Cardiac septum (tissue), 1 donor: ENCODE measurements at regions not wholly inside any gene's neighbourhood (a gene's known extent, or its start where the extent isn't known, plus 50 kb on each side); places are given as distances from the start of the nearest gene placed in this dataset.
"Not testable (repeated sequence)": the region's sequence is repeated elsewhere in the genome, so short reads cannot be mapped to it uniquely, and the experiment has no call there.

Experiments
- DNase-seq: peaks from one replicate; pipeline ENCODE4 v3.0.0-alpha.2; 2020; ENCODE audit warnings: low spot score
- intact Hi-C: fragments of 100-400 bp; cut with DNase I; formaldehyde crosslinking; loops from one replicate; pipeline ENCODE4 v1.14.0; 2022
- donor health status: DM: no; HTN: no; CAD: no.

DNA sequence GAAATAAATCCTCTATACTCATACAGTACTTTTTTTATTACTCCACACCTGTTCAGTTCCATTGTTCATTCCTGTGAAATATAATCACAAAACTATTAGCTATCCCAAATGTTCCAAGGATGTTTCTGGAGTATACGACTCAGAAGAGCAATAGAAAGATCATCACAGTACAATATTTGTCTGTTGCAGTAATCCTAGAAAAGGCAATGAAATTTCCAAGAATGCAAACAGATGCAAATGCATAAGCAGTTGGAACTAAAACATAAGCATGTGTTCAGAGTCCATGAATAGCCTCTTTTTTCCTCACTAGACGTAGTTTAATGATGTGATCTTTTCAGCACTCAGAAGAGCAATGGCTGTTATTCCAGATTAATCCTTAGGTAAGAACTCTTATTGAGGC lies 55.2 kb downstream of the RTL3 start:
- no peak for DNase-seq
- intact Hi-C loops: no loop called here

DNA sequence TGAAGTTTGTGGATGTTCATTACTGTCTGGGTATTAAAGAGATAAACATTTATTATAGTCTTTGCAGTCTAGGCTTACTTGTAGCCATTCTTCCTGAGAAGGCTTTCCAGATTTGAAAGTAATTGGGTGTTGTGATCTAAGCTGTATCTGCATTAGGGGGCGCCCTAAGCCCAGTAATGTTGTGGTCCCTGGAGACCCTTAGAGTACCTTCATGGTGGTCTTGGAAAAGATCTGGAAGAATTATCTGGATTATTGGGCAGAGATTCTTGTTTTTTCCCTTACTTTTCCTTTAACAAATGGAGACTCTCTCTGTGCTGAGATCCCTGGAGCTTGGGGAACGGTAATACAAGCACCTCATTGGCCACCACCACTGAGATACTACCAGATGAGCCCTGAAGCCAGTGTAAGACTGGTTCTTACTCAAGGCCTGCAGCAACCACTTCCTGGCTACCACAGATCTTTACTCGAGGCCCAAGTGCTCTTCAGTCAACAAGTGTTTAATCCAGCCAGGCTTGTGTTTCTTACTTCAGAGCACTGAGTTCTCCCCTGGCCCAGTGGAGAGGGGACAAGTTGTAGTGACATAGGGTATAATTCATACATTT lies 63.1 kb downstream of the RTL3 start:
- intact Hi-C loops: no loop called here
- DNase-seq: no peak

DNA sequence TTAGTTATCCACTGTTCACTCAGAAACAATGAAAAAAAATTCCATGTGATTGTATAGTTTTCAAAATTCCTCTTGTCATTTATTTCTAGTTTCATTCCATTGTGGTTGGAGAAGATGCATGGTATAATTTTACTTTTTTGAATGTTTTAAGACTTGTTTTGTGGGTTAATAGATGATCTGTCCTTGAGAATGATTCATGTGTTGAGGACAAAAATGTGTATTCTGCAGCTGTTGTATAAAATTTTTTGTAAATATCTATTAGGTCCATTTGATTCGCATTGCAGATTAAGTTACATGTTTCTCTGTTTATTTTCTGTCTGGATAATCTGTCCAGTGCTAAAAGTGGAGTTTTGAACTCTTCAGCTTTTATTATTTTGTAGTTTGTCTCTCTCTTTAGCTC lies 65.4 kb downstream of the RTL3 start:
- DNase-seq: no peak
- intact Hi-C loops: no loop called here

DNA sequence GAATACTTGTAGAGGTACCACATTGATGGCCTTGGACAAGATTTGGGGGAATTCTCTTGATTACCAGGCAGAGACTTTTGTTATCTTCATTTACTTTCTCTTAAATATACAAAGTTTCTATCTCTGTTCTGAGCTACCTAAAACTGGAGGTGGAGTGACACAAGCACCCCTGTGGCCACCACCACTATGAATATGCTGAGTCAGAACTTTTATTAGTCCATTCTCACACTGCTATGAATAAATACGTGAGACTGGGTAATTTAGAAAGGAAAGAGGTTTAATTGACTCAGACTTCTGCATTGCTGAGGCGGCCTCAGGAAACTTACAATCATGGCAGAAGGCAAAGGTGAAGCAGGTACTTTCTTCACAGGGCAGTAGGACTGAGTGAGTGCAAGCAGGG lies 67.1 kb downstream of the RTL3 start:
- no peak for DNase-seq
- intact Hi-C loops: no loop called here

DNA sequence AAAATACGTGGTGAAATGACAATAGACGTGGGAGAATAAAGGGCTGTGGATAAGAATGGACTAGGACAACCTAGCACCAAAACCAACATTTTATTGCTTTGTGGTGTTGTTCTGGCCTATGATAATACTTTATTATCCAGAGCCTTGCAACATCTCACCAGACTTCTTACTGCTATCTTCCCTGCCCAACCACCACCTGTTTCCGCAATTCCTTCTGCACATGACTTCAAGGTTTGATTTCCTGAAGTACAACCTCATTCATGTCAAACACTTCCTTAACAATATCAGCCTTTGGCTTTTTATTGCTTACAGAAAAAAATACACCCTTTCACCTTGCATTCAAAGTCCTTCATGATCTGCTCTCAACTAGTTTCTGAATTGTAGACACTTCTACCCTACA lies 84.8 kb downstream of the RTL3 start:
- no peak for DNase-seq
- intact Hi-C loops: no loop called here

DNA sequence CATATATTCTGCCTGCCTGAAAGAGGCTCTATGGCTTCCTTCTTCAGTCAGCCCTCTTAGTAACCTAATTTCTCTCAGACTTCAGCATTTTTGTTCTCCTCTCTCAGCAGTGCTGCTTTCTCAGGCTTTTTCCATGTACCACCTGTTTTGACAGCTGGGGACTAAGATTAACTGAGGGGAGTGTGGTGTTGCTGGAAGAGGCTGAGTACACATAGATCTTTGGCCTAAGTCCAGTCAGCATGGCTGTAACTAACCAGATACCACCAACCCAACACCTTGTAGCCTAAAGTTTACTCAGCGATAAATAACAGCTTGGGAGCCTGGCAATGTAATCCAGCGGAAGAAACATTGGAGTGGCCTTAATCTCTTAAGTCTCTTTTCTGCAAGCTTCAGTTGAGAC lies 85.5 kb downstream of the RTL3 start:
- no peak for DNase-seq
- intact Hi-C loops: no loop called here

DNA sequence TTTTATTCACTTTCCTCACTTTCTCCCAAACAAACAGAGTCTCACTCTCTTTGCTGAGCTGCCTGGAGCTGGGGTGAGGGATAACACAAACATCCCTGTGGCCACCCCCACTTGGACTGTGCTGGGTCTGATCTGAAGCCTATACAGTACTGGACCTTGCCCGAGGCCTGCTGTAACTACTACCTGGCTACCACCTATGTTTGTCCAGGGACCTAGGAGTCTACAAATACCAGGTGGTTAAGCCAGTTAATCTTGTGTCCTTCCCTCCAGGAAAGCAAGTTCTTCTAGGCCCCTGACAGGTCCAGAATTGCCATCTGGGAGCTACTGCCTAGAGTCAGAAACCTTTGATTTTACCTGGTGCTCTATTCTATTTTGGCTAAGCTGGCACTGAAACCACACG lies 87.3 kb downstream of the RTL3 start:
- intact Hi-C loops: no loop called here
- DNase-seq: no peak

DNA sequence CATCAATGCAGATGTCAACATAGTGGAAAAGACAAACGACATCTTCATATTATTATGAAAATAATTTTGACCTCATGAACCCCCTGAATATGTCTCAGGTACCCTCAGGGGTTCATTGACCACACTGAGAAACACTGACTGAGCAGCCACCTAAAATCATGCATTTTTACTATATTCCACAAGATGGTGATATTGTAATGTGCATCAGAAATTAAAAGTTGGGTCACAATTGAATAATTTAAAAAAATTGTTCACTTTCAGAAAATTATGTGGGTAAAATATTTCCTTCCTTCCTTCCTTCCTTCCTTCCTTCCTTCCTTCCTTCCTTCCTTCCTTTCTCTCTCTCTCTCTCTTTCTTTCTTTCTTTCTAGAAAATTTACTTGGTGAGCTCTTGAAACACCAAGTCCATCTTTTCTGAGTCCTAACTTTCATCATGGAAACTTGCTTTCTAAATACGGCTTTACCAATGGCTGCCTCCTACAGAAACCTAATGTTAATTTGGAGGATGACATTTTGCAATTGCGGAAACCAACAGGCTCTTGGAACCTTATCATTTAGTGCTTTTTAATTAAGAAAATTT lies 103.6 kb downstream of the RTL3 start:
- DNase-seq: no peak
- intact Hi-C loops: loop anchor here (2.0 to 10.0 kb wide), 4 partner anchors 329 to 859 kb away; no protein-coding TSS in a partner anchor

DNA sequence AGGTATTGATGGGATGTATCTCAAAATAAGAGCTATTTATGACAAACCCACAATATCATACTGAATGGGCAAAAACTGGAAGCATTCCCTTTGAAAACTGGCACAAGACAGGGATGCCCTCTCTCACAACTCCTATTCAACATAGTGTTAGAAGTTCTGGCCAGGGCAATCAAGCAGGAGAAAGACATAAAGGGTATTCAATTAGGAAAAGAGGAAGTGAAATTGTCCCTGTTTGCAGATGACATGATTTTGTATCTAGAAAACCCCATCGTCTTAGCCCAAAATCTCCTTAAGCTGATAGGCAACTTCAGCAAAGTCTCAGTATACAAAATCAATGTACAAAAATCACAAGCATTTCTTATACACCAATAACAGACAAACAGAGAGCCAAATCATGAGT lies 106.5 kb downstream of the RTL3 start:
- DNase-seq: not testable (repeated sequence)
- intact Hi-C loops: loop anchor here (10.0 kb wide), 3 partner anchors 332 to 862 kb away; no protein-coding TSS in a partner anchor

DNA sequence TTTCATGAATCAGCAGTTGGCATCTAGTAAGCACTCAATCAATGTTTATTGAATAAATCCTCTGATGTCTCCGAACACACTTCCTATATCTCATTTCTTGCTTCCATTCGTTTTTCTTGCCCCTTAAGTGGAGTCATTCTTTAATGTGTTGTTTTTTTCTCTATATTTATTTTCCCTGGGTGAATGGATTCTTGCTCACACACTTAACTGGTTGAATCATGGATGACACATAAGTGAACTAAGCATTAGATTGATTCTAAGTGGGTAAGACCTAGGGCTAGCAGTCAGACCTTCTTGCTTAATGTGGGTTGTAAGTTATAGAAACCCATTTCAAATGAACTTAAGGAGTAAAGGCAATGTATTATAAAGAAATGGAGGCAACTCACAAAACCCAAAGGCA lies 111.1 kb downstream of the RTL3 start:
- intact Hi-C loops: no loop called here
- DNase-seq: no peak

DNA sequence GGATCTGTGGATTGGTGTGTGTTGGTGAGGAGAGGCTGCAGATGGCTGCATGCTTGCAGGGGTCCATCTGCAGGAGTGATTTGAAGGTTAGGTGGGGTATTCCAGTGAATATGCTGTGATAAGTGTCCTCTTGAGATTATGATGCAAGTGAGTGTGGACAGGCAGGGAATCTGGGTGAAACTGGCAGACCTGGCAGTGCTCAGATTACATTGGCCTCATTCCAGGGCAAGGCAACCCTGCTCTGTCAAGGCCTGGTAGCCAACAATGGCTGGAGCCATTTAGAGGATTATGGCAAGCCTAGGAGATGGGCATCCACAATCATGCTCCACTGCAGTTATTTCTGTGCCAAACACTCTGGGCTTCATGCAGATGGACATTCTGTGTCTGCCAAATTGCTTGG lies 113.9 kb downstream of the RTL3 start:
- intact Hi-C loops: no loop called here
- DNase-seq: no peak

DNA sequence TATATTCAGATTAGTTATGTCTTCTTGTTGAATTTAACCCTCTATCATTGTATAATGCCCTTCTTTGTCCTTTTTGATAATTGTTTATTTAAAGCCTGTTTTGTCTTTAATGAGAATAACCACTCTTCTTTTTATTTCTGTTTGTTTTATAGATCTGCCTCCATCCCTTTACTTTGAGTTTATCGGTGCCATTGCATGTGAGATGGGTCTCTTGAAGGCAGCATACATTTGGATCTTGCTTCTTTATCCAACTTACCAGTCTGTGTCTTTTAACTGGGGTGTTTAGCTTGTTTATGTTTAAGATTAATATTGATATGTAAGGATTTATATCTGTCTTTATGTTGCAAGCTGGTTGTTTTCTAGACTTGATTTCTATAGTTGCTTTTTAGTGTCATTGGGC lies 115.8 kb downstream of the RTL3 start:
- DNase-seq: no peak
- intact Hi-C loops: no loop called here

DNA sequence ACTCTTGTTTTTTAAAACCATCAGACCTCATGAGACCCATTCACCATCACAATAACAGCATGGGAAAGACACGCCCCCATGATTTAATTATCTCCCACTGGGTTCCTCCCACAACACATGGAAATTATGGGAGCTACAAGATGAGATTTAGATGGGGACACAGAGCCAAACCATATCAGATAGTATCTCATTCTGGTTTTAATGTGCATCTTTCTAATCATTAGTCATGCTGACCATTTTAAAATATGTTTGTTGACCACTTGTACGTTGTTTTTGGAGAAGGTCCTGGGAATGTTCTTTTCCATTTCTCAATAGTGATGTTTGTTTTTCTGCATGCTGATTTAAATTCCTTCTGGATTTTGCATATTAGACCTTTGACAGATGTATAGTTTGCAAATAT lies 119.0 kb downstream of the RTL3 start:
- intact Hi-C loops: no loop called here
- no peak for DNase-seq

DNA sequence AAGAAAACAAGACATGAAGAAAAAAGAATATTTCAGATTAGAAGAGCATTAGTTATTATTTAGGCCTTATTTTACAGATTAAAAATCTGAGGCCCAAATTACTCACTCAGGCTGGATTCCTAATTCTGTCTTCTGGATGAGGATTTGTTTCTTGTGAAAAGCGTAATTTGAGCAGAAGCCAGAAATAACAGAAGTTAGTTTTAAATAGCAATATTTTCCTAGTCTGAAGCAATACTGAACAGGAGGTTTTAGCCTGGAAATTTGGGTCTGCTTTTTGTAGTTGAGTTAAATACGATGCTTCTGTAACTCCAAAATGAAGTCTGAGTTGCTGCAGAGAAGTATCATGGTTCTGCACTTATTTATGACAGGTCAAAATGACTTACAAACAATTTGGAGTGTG lies 124.9 kb downstream of the RTL3 start:
- intact Hi-C loops: no loop called here
- no peak for DNase-seq

DNA sequence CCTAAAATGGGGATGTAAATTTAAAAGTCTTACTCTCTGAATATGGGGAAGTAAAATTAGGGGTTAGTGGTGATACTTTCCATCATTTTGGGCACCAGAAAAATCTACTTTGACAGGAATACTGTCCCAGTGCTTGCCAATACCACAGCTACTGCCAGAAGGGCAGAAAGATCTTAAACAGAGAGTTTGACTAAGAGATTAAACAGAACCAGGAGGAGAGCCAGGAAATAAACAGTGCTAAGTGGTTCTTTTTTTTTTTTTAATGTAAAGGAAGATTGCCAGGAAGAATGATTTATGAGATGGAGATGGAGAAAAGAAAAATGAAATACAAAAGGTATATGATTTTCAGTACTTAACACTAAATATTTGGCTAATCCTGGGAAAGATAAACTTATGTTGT lies 126.8 kb downstream of the RTL3 start:
- no peak for DNase-seq
- intact Hi-C loops: no loop called here

DNA sequence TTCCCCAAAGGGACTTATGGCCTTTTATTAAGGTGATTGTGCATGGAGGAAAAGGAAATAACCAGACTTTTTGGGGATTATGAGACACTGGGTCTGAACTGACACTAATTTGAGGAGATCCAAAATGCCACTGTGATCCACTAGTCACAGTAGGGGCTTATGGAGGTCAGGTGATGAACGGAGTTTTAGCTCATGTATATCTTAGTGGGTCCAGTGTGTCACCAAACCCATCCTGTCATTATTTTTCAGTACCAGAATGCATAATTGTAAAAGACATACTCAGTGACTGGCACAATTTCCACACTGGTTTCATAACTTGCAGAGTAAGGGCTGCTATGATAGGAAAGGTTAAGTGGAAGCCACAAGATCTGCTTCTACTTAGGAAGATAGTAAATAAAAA lies 131.3 kb downstream of the RTL3 start:
- intact Hi-C loops: no loop called here
- DNase-seq: no peak

DNA sequence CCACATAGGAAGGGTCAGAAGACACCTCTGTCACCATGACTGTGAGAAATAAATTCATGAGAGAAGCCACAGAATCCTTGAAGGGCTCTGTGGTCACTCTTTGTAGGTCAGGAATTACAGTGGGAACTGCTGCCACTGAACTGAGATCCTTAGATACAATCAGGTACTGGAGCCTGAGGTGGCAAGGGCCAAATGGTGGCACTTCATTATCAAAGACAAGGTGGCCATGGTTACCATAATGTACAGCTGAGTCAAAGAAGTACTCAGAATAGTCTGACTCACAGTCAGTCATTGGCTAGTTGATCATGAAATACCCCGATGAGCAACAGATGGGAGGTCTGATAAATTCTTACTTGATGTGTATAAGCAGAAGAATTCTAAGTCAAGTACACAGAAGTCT lies 131.9 kb downstream of the RTL3 start:
- DNase-seq: no peak

DNA sequence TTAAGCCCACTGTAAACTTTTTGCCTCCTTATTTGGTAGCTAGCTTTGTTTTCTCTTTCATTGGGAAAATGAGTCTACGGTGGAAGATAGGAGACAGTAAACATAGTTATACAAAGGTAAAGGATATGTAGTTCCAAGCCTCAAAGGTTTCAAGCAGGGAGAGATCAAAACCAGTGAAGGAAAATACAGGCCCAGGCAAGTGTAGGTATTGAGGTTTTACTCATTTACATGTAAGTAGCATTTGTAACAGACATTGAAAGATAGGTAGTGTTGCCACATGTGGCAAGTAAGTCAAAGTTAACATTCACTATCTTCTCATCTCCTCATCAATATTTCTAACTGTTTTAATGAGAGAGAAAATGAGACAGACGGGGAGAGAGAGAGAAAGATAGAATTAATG lies 136.5 kb downstream of the RTL3 start:
- no peak for DNase-seq
- intact Hi-C loops: no loop called here

More for the DNA sequence above, 131.9 kb downstream of the RTL3 start:
- intact Hi-C loops: no loop called here

DNA sequence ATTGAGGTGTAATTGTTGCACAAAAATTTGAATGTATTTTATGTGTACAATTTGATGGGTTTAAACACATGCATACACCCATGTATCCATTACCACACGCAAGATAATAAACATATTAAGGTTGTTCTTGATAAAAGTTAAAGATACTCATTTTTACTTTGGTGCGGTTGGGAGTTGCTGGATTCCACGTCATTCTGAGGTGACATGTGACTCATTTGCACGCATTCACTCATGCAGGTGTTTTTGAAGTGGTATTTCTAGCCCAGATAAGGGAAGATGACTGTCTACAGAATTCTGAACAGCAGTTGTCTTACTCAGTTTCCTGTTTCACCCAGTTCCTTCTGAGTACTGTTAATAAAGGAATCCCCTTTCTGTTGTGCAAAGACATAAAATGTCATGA lies 142.0 kb downstream of the RTL3 start:
- DNase-seq: no peak
- intact Hi-C loops: no loop called here

DNA sequence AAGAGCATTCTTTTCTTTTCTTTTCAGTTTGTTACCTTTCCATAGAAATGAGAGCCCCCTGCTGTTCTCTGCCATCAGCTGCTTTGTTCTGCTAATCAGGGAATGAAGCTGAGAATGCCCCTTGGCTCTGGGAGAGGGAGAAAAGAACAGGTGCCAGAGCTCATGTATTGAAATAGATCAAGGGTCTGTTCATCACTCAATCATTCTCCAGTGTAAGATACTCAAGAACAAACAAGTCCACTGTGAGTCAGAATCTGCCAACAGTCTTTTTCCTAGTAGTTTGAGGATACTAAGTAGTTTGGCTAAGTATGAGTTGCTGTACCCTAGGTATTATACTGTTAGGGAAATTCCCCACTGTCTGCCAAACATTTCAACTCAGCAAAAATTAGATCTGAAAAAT lies 144.3 kb downstream of the RTL3 start:
- intact Hi-C loops: no loop called here
- no peak for DNase-seq

DNA sequence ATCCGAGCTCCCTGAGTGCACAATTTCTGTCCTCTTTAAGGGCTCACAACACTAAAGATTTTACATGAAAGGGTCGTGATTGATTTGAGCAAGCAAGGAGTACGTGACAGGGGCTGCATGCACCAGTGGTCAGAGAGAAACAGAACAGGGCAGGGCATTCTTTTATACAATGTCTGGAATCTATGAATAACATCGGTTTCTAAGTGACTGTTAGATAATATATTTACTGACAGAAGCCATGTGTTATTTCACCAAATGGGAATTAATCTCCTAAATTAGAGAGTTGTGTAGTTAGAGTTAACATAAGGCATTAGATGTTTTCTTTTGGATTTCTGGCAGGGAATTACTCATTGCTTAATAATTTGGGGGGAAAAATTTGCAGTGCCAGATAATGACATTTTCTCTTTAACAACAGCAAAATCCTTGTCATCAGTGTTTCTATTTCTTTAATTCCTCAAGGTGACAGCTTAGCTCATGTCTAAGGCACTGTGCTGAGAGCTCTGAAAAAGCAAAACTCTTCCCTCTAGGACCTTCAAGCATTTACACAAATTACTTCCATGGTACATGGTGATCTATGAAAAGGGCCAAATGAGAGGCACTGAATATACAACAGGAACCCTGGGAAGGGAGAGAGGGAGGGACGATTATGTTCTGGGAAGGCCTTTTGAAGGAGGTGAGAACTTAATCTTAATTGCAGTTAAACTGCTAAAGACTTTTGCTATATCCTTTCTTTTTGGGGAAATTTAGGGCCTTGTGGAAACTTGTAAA lies 145.0 kb downstream of the RTL3 start:
- intact Hi-C loops: no loop called here
- no peak for DNase-seq
